Activated CD8-positive, alpha-beta T cell treated with anti-CD3 and anti-CD28 coated beads, Interleukin-2, amount 10 ng/mL, durations not matched to agents 7 days and 5 days (primary cell): ENCODE measurements at regions not wholly inside any gene's neighbourhood (a gene's known extent, or its start where the extent isn't known, plus 50 kb on each side); places are given as distances from the start of the nearest gene placed in this dataset.

Experiments used
- ATAC-seq: fragments of 150-1000 bp; cut with Tn5 transposase; one replicate; pipeline ENCODE4 v1.10.0; 2021; ENCODE audit warnings: moderate library complexity
- CTCF ChIA-PET: fragments of 350-600 bp; sonication (Branson Sonifier 250); formaldehyde crosslinking; loops from one replicate; lab custom pipeline; 2021; ENCODE audit warnings: antibody characterized with exemption; lab: Charles Lee
- POLR2A ChIA-PET: fragments of 350-600 bp; sonication (Branson Sonifier 250); formaldehyde crosslinking; loops from one replicate; lab custom pipeline; 2021; ENCODE audit warnings: antibody characterized with exemption; lab: Charles Lee
- DNase-seq: peaks from one replicate; pipeline ENCODE4 v3.0.0-alpha.2; 2020
- H3K27ac Mint-ChIP-seq: one replicate; pipeline ENCODE4 v1.8.0; 2021; ENCODE audit warnings: mild to moderate bottlenecking, mixed read lengths
- H3K27me3 Mint-ChIP-seq: one replicate; pipeline ENCODE4 v1.8.0; 2021; ENCODE audit warnings: low read depth, mixed read lengths
- H3K36me3 Mint-ChIP-seq: one replicate; pipeline ENCODE4 v1.8.0; 2021; ENCODE audit warnings: low read depth, mixed read lengths
- H3K4me1 Mint-ChIP-seq: one replicate; pipeline ENCODE4 v1.8.0; 2021; ENCODE audit warnings: low read depth, mixed read lengths
- H3K4me3 Mint-ChIP-seq: one replicate; pipeline ENCODE4 v1.8.0; 2021; ENCODE audit warnings: mild to moderate bottlenecking, mixed read lengths
- H3K9me3 Mint-ChIP-seq: one replicate; pipeline ENCODE4 v1.8.0; 2022; ENCODE audit warnings: mixed read lengths; ENCODE audit not compliant: insufficient read depth

GRCh38 chr2:43129676-43130547, 96.5 kb downstream of the ZFP36L2 start:
- ChIA-PET POLR2A (interaction anchor here (0.6 to 23.3 kb wide), 6 partner anchors 10 to 467 kb away, joined by 3 to 622 read pairs (median 4); partner anchors contain the start of gene ZFP36L2), CTCF (interaction anchor here (0.9 to 22.0 kb wide), 7 partner anchors 10 to 447 kb away, joined by 3 to 666 read pairs (median 34); partner anchors contain the start of gene ZFP36L2)
- ATAC-seq: no peak
- peak overlapping the region; percentile 100 for H3K27ac Mint-ChIP-seq
- H3K36me3 Mint-ChIP-seq: peaks cover 39% of the 10 kb centered on the region
- no peaks in the 10 kb centered on the region for H3K9me3 Mint-ChIP-seq
- no peaks in the 10 kb centered on the region for H3K27me3 Mint-ChIP-seq
- H3K4me3 Mint-ChIP-seq: peak overlapping the region; percentile 59
- H3K4me1 Mint-ChIP-seq: peaks cover 93% of the 10 kb centered on the region
- DNase-seq: peak; percentile 40

- Mint-ChIP-seq H3K27me3 (no peaks in the 10 kb centered on the region), H3K36me3 (peaks cover 36% of the 10 kb centered on the region), H3K9me3 (no peaks in the 10 kb centered on the region), H3K27ac (peak overlapping the region; percentile 100), H3K4me3 (peak overlapping the region; percentile 54), H3K4me1 (peaks cover 91% of the 10 kb centered on the region)
- POLR2A ChIA-PET: interaction anchor here (1.0 to 23.3 kb wide), 2 partner anchors 8 to 95 kb away, joined by 3 to 622 read pairs; partner anchors contain the start of gene ZFP36L2
- ATAC-seq: no peak
- DNase-seq: no peak
- CTCF ChIA-PET: interaction anchor here (0.9 to 22.0 kb wide), 8 partner anchors 9 to 356 kb away, joined by 3 to 666 read pairs (median 22); partner anchors contain the start of gene ZFP36L2
Measured at GRCh38 chr2:43128559-43128955, 97.8 kb downstream of the ZFP36L2 start.

- Mint-ChIP-seq H3K9me3 (no peaks in the 10 kb centered on the region), H3K27ac (peak overlapping the region; percentile 100), H3K4me1 (peaks cover 86% of the 10 kb centered on the region), H3K36me3 (peaks cover 36% of the 10 kb centered on the region), H3K4me3 (peak overlapping the region; percentile 54), H3K27me3 (no peaks in the 10 kb centered on the region)
- POLR2A ChIA-PET: interaction anchor here (1.0 to 23.3 kb wide), 3 partner anchors 9 to 95 kb away, joined by 3 to 622 read pairs (median 3); partner anchors contain the start of gene ZFP36L2
- CTCF ChIA-PET: interaction anchor here (0.8 to 22.0 kb wide), 13 partner anchors 9 to 356 kb away, joined by 3 to 666 read pairs (median 5); partner anchors contain the start of gene ZFP36L2
- DNase-seq (no peak), ATAC-seq (no peak)
Measured at GRCh38 chr2:43127941-43128558, 98.4 kb downstream of the ZFP36L2 start.

DNA sequence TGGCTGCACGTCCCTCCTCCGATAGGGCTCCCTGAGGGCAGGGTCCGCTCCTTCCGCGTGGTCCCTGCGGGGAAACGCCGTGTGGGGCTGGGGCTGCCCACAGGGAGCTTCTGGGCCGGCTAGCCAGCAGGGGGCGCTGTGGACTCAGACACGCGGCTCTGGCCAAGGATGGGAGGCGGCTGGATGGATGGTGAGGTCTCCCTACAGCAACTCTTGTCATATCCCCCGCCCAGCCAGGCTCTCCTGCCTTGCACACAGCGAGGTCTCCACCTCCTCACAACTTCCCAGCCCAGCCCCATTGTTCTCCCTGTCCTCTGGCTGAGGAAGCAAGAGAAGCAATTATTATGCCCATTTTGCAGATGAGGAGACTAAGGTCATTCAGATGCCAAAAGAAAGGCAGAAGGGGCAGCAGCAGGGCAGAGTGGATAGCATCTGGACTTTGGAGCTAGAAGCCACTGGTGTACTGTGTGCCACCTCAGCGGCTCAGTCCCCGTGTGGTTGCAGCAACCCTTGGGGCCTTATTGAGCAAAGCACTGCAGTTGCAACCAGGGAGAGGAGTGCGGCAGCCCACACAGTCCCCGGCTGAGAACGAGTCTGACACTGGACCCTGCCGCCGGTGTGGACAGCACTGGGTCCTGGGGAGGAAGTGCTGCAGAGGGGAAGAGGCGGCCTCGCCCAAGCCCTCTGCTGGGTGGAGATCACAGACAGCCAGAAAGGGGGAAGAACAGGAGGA, 99.0 kb downstream of the ZFP36L2 start:
- POLR2A ChIA-PET: interaction anchor here (0.6 to 23.3 kb wide), 5 partner anchors 14 to 448 kb away, joined by 3 to 622 read pairs (median 3); partner anchors contain the start of gene ZFP36L2
- peaks cover 81% of the 10 kb centered on the region for H3K4me1 Mint-ChIP-seq
- no peaks in the 10 kb centered on the region for H3K9me3 Mint-ChIP-seq
- ATAC-seq (peak; percentile 28), DNase-seq (peak; percentile 89)
- peaks cover 36% of the 10 kb centered on the region for H3K36me3 Mint-ChIP-seq
- H3K27ac Mint-ChIP-seq: peak overlapping the region; percentile 100
- CTCF ChIA-PET: interaction anchor here (0.6 to 22.0 kb wide), 26 partner anchors 10 to 946 kb away, joined by 3 to 666 read pairs (median 4); partner anchors contain the start of gene ZFP36L2
- H3K4me3 Mint-ChIP-seq: peak overlapping the region; percentile 54
- no peaks in the 10 kb centered on the region for H3K27me3 Mint-ChIP-seq

DNA sequence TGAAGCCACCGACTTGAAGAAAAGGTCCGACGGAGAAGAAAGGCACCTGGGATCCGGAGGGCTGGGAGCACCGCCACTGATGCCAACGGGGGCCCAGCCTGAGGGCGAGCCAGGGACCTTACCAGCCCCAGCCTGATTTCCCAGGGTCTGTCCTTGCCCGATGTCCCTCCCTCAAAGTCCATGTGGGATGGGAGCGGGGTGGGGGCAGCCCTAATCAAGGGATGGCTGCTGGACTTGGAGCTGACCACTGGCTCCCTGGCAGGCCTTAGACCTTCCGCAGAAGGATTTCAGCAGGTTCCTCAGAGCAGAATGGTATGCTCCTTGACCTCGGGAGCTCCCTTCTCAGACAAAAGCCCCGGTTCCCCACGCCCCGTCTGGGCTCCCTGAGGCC, 99.6 kb downstream of the ZFP36L2 start:
- H3K27ac Mint-ChIP-seq: no peak overlapping the region
- POLR2A ChIA-PET: interaction anchor here (0.6 to 23.3 kb wide), 5 partner anchors 13 to 448 kb away, joined by 3 to 622 read pairs (median 3); partner anchors contain the start of gene ZFP36L2
- no peak for ATAC-seq
- CTCF ChIA-PET: interaction anchor here (0.6 to 22.0 kb wide), 23 partner anchors 10 to 414 kb away, joined by 3 to 666 read pairs (median 5); partner anchors contain the start of gene ZFP36L2
- peaks cover 75% of the 10 kb centered on the region for H3K4me1 Mint-ChIP-seq
- H3K27me3 Mint-ChIP-seq: no peaks in the 10 kb centered on the region
- no peak for DNase-seq
- H3K9me3 Mint-ChIP-seq: no peaks in the 10 kb centered on the region
- peaks cover 32% of the 10 kb centered on the region for H3K36me3 Mint-ChIP-seq
- H3K4me3 Mint-ChIP-seq: no peak overlapping the region

GRCh38 chr2:43125090-43125998, 101.1 kb downstream of the ZFP36L2 start:
- Mint-ChIP-seq H3K4me1 (peaks cover 61% of the 10 kb centered on the region), H3K27me3 (no peaks in the 10 kb centered on the region), H3K4me3 (no peak overlapping the region), H3K36me3 (peaks cover 31% of the 10 kb centered on the region), H3K9me3 (no peaks in the 10 kb centered on the region), H3K27ac (peak overlapping the region; percentile 17)
- CTCF ChIA-PET: interaction anchor here (0.7 to 22.0 kb wide), 9 partner anchors 15 to 452 kb away, joined by 3 to 666 read pairs (median 5); partner anchors contain the start of gene ZFP36L2
- POLR2A ChIA-PET: interaction anchor here (0.6 to 23.3 kb wide), 2 partner anchors 98 to 416 kb away, joined by 9 to 622 read pairs; partner anchors contain the start of gene ZFP36L2
- DNase-seq (no peak), ATAC-seq (no peak)

DNA sequence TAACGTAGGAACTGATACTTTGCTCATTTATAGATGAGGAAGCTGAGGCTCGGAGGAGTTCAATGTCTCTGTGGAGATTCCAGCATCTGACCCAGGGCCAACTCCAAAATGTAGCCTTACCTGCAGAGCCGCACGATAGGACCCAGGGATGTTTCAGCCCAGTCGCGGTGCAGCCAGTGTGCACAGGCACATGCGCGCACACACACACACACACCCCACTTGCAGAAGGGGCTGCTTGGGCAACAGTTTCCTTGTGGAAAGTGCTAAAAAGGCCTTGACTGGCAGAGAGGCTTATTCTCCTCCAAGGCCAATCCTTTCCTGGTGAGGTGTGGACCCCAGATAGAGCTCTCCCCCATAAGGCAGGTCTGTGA, 101.7 kb downstream of the ZFP36L2 start:
- peaks cover 2% of the 10 kb centered on the region for H3K9me3 Mint-ChIP-seq
- no peak overlapping the region for H3K4me3 Mint-ChIP-seq
- H3K27ac Mint-ChIP-seq: no peak overlapping the region
- POLR2A ChIA-PET: interaction anchor here (23.3 kb wide), 1 partner anchor 99 kb away, joined by 622 read pairs; the partner anchor contains the start of gene ZFP36L2
- DNase-seq (no peak), ATAC-seq (no peak)
- CTCF ChIA-PET: interaction anchor here (1.1 to 22.0 kb wide), 6 partner anchors 47 to 361 kb away, joined by 3 to 666 read pairs (median 6); partner anchors contain the start of gene ZFP36L2
- peaks cover 54% of the 10 kb centered on the region for H3K4me1 Mint-ChIP-seq
- no peaks in the 10 kb centered on the region for H3K27me3 Mint-ChIP-seq
- peaks cover 26% of the 10 kb centered on the region for H3K36me3 Mint-ChIP-seq

- DNase-seq (no peak), ATAC-seq (no peak)
Measured at GRCh38 chr2:43123981-43124686, 102.3 kb downstream of the ZFP36L2 start.

GRCh38 chr2:43123486-43123885, 102.9 kb downstream of the ZFP36L2 start:
- no peak for DNase-seq
- H3K27ac Mint-ChIP-seq: no peak overlapping the region
- POLR2A ChIA-PET: interaction anchor here (23.3 kb wide), 1 partner anchor 100 kb away, joined by 622 read pairs; the partner anchor contains the start of gene ZFP36L2

More at GRCh38 chr2:43123981-43124686, 102.3 kb downstream of the ZFP36L2 start:
- H3K9me3 Mint-ChIP-seq: peaks cover 7% of the 10 kb centered on the region
- peaks cover 49% of the 10 kb centered on the region for H3K4me1 Mint-ChIP-seq
- no peaks in the 10 kb centered on the region for H3K27me3 Mint-ChIP-seq
- peaks cover 28% of the 10 kb centered on the region for H3K36me3 Mint-ChIP-seq
- no peak overlapping the region for H3K4me3 Mint-ChIP-seq
- peak overlapping the region; percentile 23 for H3K27ac Mint-ChIP-seq
- POLR2A ChIA-PET: interaction anchor here (23.3 kb wide), 1 partner anchor 99 kb away, joined by 622 read pairs; the partner anchor contains the start of gene ZFP36L2
- CTCF ChIA-PET: interaction anchor here (1.1 to 22.0 kb wide), 5 partner anchors 49 to 361 kb away, joined by 3 to 666 read pairs (median 7); partner anchors contain the start of gene ZFP36L2

More at GRCh38 chr2:43123486-43123885, 102.9 kb downstream of the ZFP36L2 start:
- Mint-ChIP-seq H3K27me3 (no peaks in the 10 kb centered on the region), H3K4me3 (no peak overlapping the region), H3K4me1 (peaks cover 42% of the 10 kb centered on the region), H3K36me3 (peaks cover 28% of the 10 kb centered on the region), H3K9me3 (peaks cover 11% of the 10 kb centered on the region)
- no peak for ATAC-seq
- CTCF ChIA-PET: interaction anchor here (21.8 to 22.0 kb wide), 2 partner anchors 50 to 99 kb away, joined by 242 to 666 read pairs; partner anchors contain the start of gene ZFP36L2
